Fibroblast of villous mesenchyme (primary cell): ENCODE measurements at regions not wholly inside any gene's neighbourhood (a gene's known extent, or its start where the extent isn't known, plus 50 kb on each side); places are given as distances from the start of the nearest gene placed in this dataset.

Experiments used
- DNase-seq: peaks from one replicate; pipeline ENCODE4 v3.0.0-alpha.2; 2010; ENCODE audit warnings: low read depth
- H3K4me3 ChIP-seq: 2 replicates; pipeline ENCODE4 v1.5.1; 2011; ENCODE audit warnings: low read depth, mild to moderate bottlenecking, low read length
- CTCF ChIP-seq: IDR thresholded peaks from 2 replicates; pipeline ENCODE4 v1.5.1; 2012; ENCODE audit warnings: low read depth, mild to moderate bottlenecking, low read length; ENCODE audit not compliant: insufficient read depth

- TF ChIP-seq CTCF = no peak
- H3K4me3 ChIP-seq = no peak overlapping the region
- no peak for DNase-seq
Measured at GRCh38 chr7:47696152-47696710, 114.3 kb upstream of the TNS3 start.

- DNase-seq = peak; percentile 46
- no peak overlapping the region for H3K4me3 ChIP-seq
- no peak for TF ChIP-seq CTCF
Measured at GRCh38 chr7:47693216-47693615, 111.3 kb upstream of the TNS3 start.

GRCh38 chr7:47691988-47692387 is 110.1 kb upstream of the TNS3 start:
- TF ChIP-seq CTCF = no peak
- no peak overlapping the region for H3K4me3 ChIP-seq
- no peak for DNase-seq

- DNase-seq = peak; percentile 70
- H3K4me3 ChIP-seq = no peak overlapping the region
- no peak for TF ChIP-seq CTCF
Measured at GRCh38 chr7:47690902-47691558, 109.1 kb upstream of the TNS3 start.

GRCh38 chr7:47689558-47689957 is 107.6 kb upstream of the TNS3 start:
- TF ChIP-seq CTCF = no peak
- no peak overlapping the region for H3K4me3 ChIP-seq

GRCh38 chr7:47688311-47689100 is 106.6 kb upstream of the TNS3 start:
- no peak for TF ChIP-seq CTCF
- DNase-seq = no peak
- H3K4me3 ChIP-seq = no peak overlapping the region

More at GRCh38 chr7:47689558-47689957, 107.6 kb upstream of the TNS3 start:
- DNase-seq = no peak
